ENCODE measurements at regions not wholly inside any gene's neighbourhood (a gene's known extent, or its start where the extent isn't known, plus 50 kb on each side); places are given as distances from the start of the nearest gene placed in this dataset.

- ATAC-seq: no peak
- in situ Hi-C loops (cut with HindIII; ENCODE audit: low pct_unique_long_range_greater_than_20kb, low sequenced_read_pairs) (no loop called here), intact Hi-C loops (cut with micrococcal nuclease; ENCODE audit: unreplicated experiment) (no loop called here)
- Histone ChIP-seq H3K36me3 (ENCODE audit: control insufficient read depth, insufficient read depth, low read length) (no peaks in the 10 kb centered on the region), H3K9me3 (ENCODE audit: control insufficient read depth, insufficient read depth, low read depth, low read length) (no peaks in the 10 kb centered on the region), H3K4me3 (ENCODE audit: low read depth in 2 of 2, low read length in 2 of 2) (no peak overlapping the region), H3K4me1 (ENCODE audit: control insufficient read depth, insufficient read depth, low read length) (no peaks in the 10 kb centered on the region), H3K27me3 (ENCODE audit: control insufficient read depth, insufficient read depth, low read length) (no peaks in the 10 kb centered on the region), H3K27ac (ENCODE audit: low read length) (no peak overlapping the region)
- DNase-seq (ENCODE audit: low read depth, low spot score): no peak
- BruUV-seq (replicated peaks): no TSS peak
- TF ChIP-seq CTCF (IDR thresholded peaks at IDR 0.05) (no peak), SIN3A (IDR thresholded peaks at IDR 0.05; ENCODE audit: borderline replicate concordance, insufficient read depth, low read depth, low read length) (no peak), POLR2AphosphoS5 (IDR thresholded peaks at IDR 0.05; ENCODE audit: low read depth, low read length) (no peak)
- ChIA-PET POLR2A (no interaction called here), CTCF (no interaction called here)
Observed at GRCh38 chr4:66094070-66094469, 423.8 kb upstream of the EPHA5 start.

- no TSS peak for BruUV-seq (replicated peaks)
- CTCF ChIA-PET: no interaction called here
- in situ Hi-C loops (cut with HindIII; ENCODE audit: low pct_unique_long_range_greater_than_20kb, low sequenced_read_pairs) (no loop called here), intact Hi-C loops (cut with micrococcal nuclease; ENCODE audit: unreplicated experiment) (no loop called here)
- Histone ChIP-seq H3K4me3 (ENCODE audit: low read depth in 2 of 2, low read length in 2 of 2) (no peak overlapping the region), H3K4me1 (ENCODE audit: control insufficient read depth, insufficient read depth, low read length) (no peaks in the 10 kb centered on the region), H3K36me3 (ENCODE audit: control insufficient read depth, insufficient read depth, low read length) (no peaks in the 10 kb centered on the region), H3K27ac (ENCODE audit: low read length) (no peak overlapping the region), H3K27me3 (ENCODE audit: control insufficient read depth, insufficient read depth, low read length) (no peaks in the 10 kb centered on the region), H3K9me3 (ENCODE audit: control insufficient read depth, insufficient read depth, low read depth, low read length) (no peaks in the 10 kb centered on the region)
- ATAC-seq: no peak
- TF ChIP-seq REST (IDR thresholded peaks at IDR 0.05; ENCODE audit: insufficient read depth in 1 of 2, low read depth in 2 of 2, low read length in 1 of 2) (no peak), TCF7L2 (IDR thresholded peaks at IDR 0.05; ENCODE audit: low read depth, low read length) (no peak), CTCF (IDR thresholded peaks at IDR 0.05) (no peak), SIN3A (IDR thresholded peaks at IDR 0.05; ENCODE audit: borderline replicate concordance, insufficient read depth, low read depth, low read length) (no peak), POLR2AphosphoS5 (IDR thresholded peaks at IDR 0.05; ENCODE audit: low read depth, low read length) (no peak)
- no peak for DNase-seq (ENCODE audit: low read depth, low spot score)
- POLR2A ChIA-PET: no interaction called here
Observed at GRCh38 chr4:66091786-66092185, 421.5 kb upstream of the EPHA5 start.

- ChIA-PET CTCF (no interaction called here), POLR2A (no interaction called here)
- H3K9me3 ChIP-seq (ENCODE audit: control insufficient read depth, insufficient read depth, low read depth, low read length): no peaks in the 10 kb centered on the region
- DNase-seq (ENCODE audit: low read depth, low spot score) (no peak), ATAC-seq (no peak)
- H3K36me3 ChIP-seq (ENCODE audit: control insufficient read depth, insufficient read depth, low read length): no peaks in the 10 kb centered on the region
- TF ChIP-seq REST (IDR thresholded peaks at IDR 0.05; ENCODE audit: insufficient read depth in 1 of 2, low read depth in 2 of 2, low read length in 1 of 2): no peak
- TF ChIP-seq SIN3A (IDR thresholded peaks at IDR 0.05; ENCODE audit: borderline replicate concordance, insufficient read depth, low read depth, low read length): no peak
- no peak for TF ChIP-seq POLR2AphosphoS5 (IDR thresholded peaks at IDR 0.05; ENCODE audit: low read depth, low read length)
- TF ChIP-seq TCF7L2 (IDR thresholded peaks at IDR 0.05; ENCODE audit: low read depth, low read length): no peak
- no peak for TF ChIP-seq CTCF (IDR thresholded peaks at IDR 0.05)
- H3K27ac ChIP-seq (ENCODE audit: low read length): no peak overlapping the region
- no peaks in the 10 kb centered on the region for H3K27me3 ChIP-seq (ENCODE audit: control insufficient read depth, insufficient read depth, low read length)
- H3K4me3 ChIP-seq (ENCODE audit: low read depth in 2 of 2, low read length in 2 of 2): no peak overlapping the region
- in situ Hi-C loops (cut with HindIII; ENCODE audit: low pct_unique_long_range_greater_than_20kb, low sequenced_read_pairs): no loop called here
- BruUV-seq (replicated peaks): no TSS peak
- intact Hi-C loops (cut with micrococcal nuclease; ENCODE audit: unreplicated experiment): no loop called here
- H3K4me1 ChIP-seq (ENCODE audit: control insufficient read depth, insufficient read depth, low read length): no peaks in the 10 kb centered on the region
Observed at GRCh38 chr4:66073961-66074360, 403.7 kb upstream of the EPHA5 start.

Measured in Panc1 (cell line).